ENCODE measurements at regions not wholly inside any gene's neighbourhood (a gene's known extent, or its start where the extent isn't known, plus 50 kb on each side); places are given as distances from the start of the nearest gene placed in this dataset.

DNA sequence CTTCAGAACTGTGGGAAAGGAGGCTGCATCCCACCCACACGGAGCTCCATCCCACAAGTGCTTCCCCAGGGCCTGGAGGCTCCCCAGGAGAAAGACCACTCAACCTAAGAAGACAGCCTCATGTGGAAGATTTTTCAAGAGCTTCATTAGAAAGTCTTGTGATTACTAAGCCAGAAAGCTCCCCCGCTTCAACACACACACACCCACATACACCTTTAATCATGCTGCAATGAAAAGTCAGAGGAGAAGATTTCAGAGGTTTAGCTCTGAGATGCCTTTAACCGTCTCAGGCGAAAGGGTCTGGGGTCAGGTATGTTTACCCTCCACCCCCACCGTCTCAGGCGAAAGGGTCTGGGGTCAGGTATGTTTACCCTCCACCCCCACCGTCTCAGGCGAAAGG lies 634.5 kb upstream of the B3GAT1 start:
- TF ChIP-seq TOX (CRISPR knock-in tag; IDR thresholded peaks at IDR 0.05; ENCODE audit: borderline replicate concordance) = no peak
- no peak for ATAC-seq

DNA sequence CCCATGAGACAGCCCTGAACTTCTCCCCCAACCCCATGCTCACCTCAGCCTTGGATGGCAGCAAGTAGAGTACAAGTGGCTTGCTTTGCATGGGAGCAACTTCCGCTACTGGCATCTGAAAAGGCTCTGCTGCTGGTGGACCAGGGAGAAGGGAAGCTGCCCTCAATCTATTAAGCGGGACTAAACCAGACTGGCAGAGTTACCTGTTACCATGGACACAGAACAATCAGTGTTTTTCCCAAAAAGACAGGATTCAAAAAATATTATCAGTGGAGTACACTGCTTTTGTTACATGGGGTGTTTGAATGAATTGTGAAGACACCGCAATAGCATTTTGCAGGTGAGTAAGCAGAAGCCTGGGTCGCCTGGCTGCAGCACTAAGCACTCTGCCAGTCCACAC lies 631.4 kb upstream of the B3GAT1 start:
- TF ChIP-seq PPARA (CRISPR knock-in tag; IDR thresholded peaks at IDR 0.05; ENCODE audit: borderline replicate concordance) (no peak), BACH2 (CRISPR knock-in tag; IDR thresholded peaks at IDR 0.05; ENCODE audit: borderline replicate concordance) (no peak)
- no peak for ATAC-seq

DNA sequence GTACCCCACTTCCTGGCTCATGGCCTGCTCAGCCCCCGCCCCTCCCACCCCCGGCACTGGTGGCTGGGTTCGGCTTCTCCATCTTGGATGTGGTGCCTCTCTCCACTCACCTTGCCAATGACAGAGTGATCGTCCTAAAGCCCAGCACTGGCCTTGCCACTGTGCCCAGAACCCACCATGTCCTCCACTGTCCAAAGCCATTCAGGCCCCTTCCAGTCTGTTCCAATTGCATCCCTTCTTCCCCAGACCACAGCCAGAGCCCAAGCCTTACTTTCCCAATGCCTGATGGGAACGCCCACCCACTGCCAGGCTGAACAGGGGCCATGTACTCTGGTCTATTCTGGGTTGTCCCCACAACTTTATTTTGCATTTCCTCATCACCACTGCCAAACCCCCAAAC lies 625.8 kb upstream of the B3GAT1 start:
- TF ChIP-seq ZNF565 (CRISPR knock-in tag; conservative IDR thresholded peaks at IDR 0.05; ENCODE audit: low read depth) (no peak), TOX (CRISPR knock-in tag; IDR thresholded peaks at IDR 0.05; ENCODE audit: borderline replicate concordance) (no peak), SNAI2 (CRISPR knock-in tag; IDR thresholded peaks at IDR 0.05) (no peak), ESRRG (CRISPR knock-in tag; IDR thresholded peaks at IDR 0.05) (no peak), ISL1 (CRISPR knock-in tag; IDR thresholded peaks at IDR 0.05) (no peak), BACH2 (CRISPR knock-in tag; IDR thresholded peaks at IDR 0.05; ENCODE audit: borderline replicate concordance) (no peak), ZFP30 (CRISPR knock-in tag; IDR thresholded peaks at IDR 0.05) (no peak), ZFP3 (CRISPR knock-in tag; IDR thresholded peaks at IDR 0.05) (no peak), GLIS3 (CRISPR knock-in tag; IDR thresholded peaks at IDR 0.05) (no peak), ZC3H10 (CRISPR knock-in tag; IDR thresholded peaks at IDR 0.05) (no peak), ZNF8 (CRISPR knock-in tag; IDR thresholded peaks at IDR 0.05) (no peak), OSR1 (CRISPR knock-in tag; IDR thresholded peaks at IDR 0.05) (no peak), ZNF70 (CRISPR knock-in tag; IDR thresholded peaks at IDR 0.05) (no peak), ARNTL (CRISPR knock-in tag; IDR thresholded peaks at IDR 0.05; ENCODE audit: borderline replicate concordance, low read depth) (no peak), RARB (CRISPR knock-in tag; IDR thresholded peaks at IDR 0.05) (no peak)
- TF ChIP-seq, protein P1, sequence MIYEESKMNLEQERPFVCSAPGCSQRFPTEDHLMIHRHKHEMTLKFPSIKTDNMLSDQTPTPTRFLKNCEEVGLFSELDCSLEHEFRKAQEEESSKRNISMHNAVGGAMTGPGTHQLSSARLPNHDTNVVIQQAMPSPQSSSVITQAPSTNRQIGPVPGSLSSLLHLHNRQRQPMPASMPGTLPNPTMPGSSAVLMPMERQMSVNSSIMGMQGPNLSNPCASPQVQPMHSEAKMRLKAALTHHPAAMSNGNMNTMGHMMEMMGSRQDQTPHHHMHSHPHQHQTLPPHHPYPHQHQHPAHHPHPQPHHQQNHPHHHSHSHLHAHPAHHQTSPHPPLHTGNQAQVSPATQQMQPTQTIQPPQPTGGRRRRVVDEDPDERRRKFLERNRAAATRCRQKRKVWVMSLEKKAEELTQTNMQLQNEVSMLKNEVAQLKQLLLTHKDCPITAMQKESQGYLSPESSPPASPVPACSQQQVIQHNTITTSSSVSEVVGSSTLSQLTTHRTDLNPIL (CRISPR knock-in tag; IDR thresholded peaks at IDR 0.05; ENCODE audit: low read depth) = no peak
- TF ChIP-seq, protein P2, sequence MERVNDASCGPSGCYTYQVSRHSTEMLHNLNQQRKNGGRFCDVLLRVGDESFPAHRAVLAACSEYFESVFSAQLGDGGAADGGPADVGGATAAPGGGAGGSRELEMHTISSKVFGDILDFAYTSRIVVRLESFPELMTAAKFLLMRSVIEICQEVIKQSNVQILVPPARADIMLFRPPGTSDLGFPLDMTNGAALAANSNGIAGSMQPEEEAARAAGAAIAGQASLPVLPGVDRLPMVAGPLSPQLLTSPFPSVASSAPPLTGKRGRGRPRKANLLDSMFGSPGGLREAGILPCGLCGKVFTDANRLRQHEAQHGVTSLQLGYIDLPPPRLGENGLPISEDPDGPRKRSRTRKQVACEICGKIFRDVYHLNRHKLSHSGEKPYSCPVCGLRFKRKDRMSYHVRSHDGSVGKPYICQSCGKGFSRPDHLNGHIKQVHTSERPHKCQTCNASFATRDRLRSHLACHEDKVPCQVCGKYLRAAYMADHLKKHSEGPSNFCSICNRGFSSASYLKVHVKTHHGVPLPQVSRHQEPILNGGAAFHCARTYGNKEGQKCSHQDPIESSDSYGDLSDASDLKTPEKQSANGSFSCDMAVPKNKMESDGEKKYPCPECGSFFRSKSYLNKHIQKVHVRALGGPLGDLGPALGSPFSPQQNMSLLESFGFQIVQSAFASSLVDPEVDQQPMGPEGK (CRISPR knock-in tag; IDR thresholded peaks at IDR 0.05; ENCODE audit: borderline replicate concordance) = no peak
- TF ChIP-seq, protein P3, sequence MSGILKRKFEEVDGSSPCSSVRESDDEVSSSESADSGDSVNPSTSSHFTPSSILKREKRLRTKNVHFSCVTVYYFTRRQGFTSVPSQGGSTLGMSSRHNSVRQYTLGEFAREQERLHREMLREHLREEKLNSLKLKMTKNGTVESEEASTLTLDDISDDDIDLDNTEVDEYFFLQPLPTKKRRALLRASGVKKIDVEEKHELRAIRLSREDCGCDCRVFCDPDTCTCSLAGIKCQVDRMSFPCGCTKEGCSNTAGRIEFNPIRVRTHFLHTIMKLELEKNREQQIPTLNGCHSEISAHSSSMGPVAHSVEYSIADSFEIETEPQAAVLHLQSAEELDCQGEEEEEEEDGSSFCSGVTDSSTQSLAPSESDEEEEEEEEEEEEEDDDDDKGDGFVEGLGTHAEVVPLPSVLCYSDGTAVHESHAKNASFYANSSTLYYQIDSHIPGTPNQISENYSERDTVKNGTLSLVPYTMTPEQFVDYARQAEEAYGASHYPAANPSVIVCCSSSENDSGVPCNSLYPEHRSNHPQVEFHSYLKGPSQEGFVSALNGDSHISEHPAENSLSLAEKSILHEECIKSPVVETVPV (CRISPR knock-in tag; IDR thresholded peaks at IDR 0.05) = no peak
- TF ChIP-seq, protein P4, sequence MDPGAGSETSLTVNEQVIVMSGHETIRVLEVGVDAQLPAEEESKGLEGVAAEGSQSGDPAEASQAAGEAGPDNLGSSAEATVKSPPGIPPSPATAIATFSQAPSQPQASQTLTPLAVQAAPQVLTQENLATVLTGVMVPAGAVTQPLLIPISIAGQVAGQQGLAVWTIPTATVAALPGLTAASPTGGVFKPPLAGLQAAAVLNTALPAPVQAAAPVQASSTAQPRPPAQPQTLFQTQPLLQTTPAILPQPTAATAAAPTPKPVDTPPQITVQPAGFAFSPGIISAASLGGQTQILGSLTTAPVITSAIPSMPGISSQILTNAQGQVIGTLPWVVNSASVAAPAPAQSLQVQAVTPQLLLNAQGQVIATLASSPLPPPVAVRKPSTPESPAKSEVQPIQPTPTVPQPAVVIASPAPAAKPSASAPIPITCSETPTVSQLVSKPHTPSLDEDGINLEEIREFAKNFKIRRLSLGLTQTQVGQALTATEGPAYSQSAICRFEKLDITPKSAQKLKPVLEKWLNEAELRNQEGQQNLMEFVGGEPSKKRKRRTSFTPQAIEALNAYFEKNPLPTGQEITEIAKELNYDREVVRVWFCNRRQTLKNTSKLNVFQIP (CRISPR knock-in tag; IDR thresholded peaks at IDR 0.05; ENCODE audit: borderline replicate concordance, low read depth) = no peak
- TF ChIP-seq, protein P5, sequence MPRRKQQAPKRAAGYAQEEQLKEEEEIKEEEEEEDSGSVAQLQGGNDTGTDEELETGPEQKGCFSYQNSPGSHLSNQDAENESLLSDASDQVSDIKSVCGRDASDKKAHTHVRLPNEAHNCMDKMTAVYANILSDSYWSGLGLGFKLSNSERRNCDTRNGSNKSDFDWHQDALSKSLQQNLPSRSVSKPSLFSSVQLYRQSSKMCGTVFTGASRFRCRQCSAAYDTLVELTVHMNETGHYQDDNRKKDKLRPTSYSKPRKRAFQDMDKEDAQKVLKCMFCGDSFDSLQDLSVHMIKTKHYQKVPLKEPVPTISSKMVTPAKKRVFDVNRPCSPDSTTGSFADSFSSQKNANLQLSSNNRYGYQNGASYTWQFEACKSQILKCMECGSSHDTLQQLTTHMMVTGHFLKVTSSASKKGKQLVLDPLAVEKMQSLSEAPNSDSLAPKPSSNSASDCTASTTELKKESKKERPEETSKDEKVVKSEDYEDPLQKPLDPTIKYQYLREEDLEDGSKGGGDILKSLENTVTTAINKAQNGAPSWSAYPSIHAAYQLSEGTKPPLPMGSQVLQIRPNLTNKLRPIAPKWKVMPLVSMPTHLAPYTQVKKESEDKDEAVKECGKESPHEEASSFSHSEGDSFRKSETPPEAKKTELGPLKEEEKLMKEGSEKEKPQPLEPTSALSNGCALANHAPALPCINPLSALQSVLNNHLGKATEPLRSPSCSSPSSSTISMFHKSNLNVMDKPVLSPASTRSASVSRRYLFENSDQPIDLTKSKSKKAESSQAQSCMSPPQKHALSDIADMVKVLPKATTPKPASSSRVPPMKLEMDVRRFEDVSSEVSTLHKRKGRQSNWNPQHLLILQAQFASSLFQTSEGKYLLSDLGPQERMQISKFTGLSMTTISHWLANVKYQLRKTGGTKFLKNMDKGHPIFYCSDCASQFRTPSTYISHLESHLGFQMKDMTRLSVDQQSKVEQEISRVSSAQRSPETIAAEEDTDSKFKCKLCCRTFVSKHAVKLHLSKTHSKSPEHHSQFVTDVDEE (CRISPR knock-in tag; IDR thresholded peaks at IDR 0.05) = no peak

More for the DNA sequence above, 625.8 kb upstream of the B3GAT1 start:
- no peak for ATAC-seq
